DLD1 (cell line): ENCODE measurements at regions not wholly inside any gene's neighbourhood (a gene's known extent, or its start where the extent isn't known, plus 50 kb on each side); places are given as distances from the start of the nearest gene placed in this dataset.

ENCODE experiments used
- in situ Hi-C: cut with HindIII; loops from 2 replicates; pipeline ENCODE4 v1.10.0; 2017; ENCODE audit warnings: low sequenced_read_pairs

DNA sequence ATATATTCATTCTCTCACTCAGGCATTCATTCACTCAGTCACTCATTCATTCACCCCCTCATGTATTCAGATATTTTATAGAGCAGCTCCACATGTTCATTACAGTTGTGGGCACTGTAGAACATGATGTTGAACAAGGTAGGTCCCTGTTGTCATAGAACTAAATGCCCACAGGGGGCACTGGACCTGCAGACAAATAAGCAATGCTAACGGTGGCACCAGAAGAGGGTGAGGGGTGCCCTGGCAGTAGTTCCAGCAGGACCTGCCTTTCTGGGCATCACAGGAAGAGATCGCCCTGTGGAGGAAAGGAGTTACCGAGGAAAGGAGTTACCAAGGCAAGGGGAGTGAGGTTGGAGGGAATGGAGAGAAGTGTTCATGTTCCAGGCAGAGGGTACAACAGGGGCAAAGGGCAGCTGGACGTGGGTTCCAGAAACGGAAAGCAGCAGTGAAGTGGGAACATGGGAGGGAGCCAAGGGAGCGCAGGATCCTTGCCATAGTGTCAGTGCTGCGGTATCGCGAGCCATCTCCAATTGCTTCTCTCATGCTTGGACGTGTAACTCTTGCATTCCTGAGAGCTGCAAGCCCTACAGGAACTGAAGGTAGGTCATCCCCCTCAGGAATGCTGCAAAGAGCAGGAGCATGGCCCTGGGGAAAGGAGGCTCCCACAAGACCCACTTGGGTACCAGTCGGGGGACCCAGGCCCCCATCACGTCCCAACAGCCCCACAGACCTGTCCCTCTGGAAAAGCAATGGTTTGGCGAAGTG, 128.2 kb downstream of the EDN3 start:
- in situ Hi-C loops = no loop called here

DNA sequence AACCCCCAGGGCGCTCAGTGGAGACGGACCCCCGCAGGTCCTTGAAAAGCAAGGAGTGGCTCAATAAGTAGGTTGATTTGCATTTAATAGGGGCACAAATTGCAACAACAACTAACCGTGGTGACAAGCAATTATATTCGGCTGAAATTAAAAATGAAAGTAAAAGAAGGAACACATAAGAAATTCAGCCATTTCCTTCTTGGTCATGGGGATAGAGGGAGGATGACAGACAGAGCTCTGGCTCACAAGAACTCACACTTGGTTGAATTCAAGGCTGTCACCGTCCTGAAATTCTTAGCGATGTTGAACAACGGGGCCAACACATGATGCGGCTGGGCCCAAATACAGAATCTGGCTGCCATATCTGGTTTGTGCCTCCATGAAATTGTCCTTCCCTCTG, 129.0 kb downstream of the EDN3 start:
- in situ Hi-C loops = no loop called here

DNA sequence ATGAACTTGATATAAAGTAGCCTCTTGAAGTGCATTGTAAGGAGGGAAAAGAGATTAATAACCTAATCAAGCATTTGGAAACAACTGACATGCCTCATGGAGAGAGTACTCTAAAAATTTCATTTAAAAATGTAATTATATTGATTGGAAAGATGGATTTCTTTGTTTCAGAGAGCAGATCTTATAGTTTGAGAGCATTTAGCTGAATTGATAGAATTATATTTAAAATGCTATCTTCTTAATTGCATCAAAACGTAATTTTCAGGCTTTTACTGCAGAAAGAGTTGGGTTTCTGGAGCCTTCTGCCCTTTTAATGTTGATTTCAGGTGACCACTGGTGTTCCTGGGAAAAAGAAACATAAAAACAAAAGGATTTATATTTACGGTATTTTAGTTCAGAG, 130.6 kb downstream of the EDN3 start:
- in situ Hi-C loops = no loop called here

DNA sequence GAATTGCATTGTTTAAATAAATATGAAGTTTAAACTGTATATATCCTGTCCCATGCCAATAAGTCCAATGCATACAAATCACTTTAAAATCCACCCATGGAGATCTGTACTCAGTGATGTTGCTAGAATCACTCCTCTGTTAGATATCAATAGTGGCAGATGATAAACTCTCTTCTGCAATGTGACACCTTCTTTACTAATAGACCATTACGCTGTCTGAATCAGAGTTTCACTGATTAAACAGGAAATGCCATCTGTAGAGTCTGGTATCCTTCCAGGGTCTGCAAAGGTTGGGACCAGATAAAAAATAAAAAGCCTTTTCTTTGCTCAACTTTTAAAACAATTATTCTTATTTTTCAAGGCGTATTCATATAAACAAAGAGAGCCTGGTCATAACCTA, 134.5 kb downstream of the EDN3 start:
- in situ Hi-C loops = no loop called here

DNA sequence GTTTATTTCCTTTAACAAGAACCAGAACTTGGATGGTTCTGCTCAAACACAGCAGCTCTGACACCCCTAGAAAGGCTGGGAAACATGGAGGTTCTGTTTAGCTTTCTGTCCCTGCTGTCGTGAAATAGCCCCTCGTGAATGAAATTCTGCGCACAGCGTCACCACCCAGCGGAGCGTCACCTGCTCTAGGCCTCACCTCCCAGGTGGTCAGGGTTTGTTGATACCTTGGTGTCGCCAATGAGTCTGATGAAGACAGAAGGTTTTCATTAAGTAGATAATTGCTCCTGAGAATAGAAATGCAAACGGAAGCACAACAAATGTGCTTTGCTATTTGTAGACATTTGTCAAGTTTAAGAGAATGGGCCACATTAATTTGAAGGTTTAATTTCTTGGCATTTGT, 135.1 kb downstream of the EDN3 start:
- in situ Hi-C loops = no loop called here

DNA sequence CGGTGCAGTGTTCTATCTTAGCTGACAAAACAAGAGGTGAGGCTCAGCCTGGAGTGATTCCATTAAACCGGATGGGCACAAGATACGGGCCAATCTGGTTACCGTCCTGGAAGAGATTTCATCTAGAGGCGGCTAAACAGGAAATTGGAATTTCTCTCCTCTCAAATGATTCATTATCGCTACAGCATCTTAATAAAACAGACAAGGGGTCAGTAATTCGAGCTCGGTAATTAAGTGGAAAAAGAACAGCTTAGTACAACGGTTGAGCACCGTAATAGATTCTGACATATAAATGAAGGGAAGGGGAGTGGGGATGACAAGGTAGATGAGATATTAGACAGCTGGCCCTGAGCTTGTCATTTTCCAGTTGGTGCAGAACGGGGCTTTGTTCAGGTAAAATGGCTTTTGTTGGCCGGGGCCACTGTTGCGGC, 137.2 kb downstream of the EDN3 start:
- in situ Hi-C loops = no loop called here

DNA sequence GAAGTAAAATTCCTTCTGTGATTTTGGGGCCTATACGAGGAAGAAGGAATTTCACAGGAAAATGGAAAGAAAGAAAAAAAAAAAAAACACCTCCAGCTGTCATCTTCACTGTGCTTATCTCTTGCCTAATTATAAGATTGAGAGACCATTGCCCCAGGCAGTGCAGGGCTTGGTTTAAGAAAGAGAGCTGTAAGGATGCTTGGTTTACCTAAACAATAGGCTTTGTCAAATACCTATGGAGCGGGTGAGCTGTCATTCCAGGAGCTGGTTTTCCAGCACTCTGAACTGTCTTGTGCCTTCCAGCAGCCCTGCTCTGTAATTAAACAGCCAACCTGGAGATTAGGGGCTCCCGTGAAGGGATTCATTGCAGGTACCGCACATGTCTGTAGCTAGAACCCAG, 137.8 kb downstream of the EDN3 start:
- in situ Hi-C loops = no loop called here

DNA sequence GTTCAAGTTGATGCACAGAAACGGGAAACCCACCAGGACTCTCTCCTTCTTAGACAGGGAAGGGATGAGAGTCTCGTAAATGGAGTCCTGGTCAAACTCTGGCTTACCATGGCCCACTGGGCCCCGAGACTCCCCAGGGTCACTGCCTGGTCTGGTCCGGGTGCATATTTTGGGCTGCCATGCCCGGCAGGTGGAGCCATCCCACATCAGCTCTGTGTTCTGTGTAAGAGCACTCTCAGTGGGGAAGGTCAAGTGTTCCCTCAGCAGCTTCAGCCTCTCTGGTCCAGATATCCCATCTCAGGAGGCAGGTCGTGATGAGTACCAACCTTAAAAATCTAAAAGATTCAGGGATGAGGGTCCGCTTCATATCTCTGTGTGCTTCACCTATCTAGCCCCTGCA, 138.8 kb downstream of the EDN3 start:
- in situ Hi-C loops = no loop called here

DNA sequence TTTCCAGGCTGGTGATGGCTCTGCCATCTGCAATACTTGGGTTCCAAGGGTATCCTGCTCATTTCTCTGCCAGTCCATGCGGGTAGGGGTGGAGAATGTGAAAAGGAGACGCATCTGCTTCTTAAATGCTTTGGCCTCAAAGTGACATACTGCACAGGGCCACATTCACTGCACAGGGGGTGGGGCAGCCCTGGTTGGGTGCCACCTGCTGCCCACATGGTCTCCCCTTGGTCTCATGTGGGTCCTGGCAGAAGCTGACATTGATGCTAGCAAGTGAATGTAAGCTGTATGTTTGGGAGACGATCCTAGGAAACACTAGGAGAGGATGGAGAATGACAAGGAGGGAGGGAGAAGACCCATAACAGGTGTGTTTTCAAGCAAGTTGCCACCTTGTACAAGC, 140.9 kb downstream of the EDN3 start:
- in situ Hi-C loops = no loop called here

DNA sequence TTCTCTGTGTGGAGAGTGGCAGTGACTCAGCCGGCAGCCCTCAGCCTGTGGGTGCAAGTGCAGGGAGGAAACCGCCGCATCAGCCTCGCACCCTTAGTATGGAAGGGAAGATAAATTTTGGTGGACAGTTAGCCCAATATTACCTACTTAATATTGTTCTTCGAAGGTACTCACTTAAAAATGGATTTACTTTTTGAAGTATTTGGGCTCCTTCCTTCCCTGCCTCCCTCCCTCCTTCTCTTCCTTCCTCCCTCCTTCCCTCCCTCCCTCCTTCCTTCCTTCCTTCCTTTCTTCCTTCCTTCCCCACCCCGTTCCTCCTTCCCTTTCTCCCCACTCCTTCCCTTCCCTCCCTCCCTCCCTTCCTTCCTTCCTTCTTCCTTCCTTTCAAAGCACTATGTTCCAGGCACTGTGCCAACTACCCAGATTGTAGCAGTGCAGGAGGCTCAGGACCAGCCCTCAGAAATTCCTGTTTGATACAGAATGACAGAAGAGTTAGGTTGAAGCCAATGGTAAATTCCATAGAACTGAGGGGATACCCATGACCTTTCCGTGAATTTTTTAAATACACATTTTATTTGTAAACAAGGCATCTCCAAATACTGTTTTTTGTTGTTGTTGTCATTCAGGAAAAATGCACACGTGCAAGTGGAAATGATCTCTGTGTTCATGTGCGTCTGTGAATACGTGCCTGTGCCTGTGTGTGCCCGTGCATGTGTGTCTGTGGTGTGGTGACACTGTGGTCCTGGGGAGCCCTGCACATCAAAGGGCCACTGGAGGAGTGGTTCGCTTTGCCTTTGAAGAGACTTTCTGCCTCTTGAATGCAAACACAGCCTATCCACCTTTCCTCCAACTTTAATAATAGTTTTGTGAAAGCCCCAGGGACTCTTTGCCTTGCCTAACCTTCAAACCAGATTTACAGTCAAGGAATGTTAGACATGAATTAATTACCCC, 141.7 kb downstream of the EDN3 start:
- in situ Hi-C loops = no loop called here

DNA sequence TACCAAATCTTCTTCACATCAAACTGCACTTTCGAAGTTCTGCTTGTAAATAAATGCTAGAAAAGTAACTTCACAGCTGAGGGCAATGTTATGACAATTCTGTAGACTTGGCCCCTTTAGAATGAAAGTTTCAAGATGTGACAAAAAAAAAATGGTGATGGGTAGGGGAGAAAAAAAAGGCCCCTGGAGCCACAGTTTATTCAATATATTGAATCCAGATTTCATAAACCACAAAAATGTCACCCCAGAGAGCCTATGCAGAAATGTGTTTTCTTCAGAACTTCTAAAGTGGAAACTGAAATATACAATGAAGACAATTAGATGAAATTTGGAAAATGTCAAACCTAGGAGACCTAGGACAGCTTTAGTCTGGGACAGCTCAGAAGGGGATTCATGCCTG, 143.1 kb downstream of the EDN3 start:
- in situ Hi-C loops = no loop called here

DNA sequence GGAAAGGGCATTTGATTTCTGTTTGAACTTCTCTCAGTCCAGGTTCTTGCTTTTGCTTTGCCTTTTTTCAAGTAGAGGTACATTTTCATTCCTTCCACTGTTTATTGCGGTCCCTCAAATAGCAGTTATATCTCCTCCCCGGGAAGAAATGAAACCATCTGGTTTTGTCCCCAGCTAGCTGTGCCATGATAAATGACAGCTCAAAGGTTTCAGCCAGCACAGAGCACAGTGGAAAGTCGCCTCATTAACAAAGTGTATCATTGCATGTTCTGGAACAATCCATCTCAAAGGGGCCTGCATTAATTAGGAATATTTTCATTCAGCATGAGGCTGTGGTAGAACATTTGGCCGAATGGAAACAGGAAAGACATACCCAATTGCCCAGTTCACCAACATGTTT, 146.0 kb downstream of the EDN3 start:
- in situ Hi-C loops = no loop called here

DNA sequence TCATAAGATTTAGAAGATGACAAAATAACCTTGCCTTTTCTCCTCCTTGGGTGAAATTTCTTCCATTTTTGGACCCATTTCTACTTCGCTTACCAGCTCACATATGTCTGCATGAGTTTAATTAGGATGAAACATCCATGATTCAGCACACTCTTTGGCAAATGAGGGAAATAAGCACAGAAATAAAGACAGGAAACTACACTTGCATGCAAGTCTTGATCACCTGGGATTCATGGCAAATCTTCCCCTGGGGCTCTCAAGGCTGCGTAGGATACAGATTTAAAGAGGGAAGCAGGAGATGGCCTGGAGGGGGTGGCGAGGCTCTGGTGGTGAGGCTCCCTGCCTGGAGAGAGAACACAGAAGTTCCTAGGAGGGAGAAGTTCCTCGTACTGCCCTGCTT, 147.8 kb downstream of the EDN3 start:
- in situ Hi-C loops = no loop called here

DNA sequence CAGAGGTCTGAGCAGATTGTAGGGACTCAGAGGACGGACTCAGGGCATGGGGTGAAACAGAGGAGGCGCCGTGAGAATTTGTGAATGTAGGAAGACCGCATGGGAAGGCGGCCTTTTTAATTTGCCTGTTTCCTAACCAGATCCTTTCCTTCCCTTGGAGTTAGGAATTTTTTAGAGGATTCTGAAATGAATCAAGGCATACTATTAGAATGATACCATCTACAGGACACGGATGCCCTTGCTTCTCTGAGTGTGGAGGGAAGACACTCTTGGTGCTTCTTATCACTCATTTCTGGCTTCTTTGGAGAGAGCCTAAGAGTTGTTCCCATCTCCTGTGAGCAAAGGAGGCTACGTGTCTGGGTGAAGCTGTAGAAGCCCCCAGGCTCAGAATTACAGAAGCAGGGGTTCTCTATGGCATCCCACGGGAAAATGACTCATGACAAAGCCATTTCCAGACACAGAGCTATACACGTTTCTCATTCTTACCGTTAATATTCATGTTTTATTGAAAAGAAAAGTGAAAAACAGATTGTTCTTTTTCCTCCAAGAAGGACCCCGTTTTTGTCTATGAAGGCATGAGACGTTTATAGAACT, 148.5 kb downstream of the EDN3 start:
- in situ Hi-C loops = no loop called here

DNA sequence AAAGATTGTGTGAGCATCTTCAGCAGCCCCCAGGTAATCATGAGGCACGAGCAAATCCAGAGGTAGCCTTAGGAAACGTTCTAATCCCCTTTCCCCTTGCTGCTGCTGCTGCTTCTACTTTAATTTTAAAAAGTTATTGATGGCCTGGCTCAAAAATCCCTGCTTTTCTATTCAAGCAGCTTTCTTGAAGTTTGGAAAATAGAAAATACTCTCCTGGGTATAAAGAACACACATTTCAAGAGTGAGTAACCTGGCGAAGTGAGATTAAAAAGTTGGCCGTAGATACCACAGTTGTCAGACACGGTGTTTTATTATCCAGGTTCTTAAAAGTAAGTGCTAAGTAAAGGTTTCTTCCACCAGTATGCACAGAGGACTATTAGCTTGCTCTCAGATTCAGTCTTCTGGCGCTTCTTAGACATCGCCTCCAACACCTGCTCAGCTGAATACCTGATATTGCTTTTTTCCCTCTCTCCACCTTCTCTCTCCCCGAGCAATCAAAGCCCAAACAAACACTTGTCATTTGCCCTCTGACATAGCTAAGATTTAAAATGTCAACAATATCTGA, 150.7 kb downstream of the EDN3 start:
- in situ Hi-C loops = loop anchor here (25.0 kb wide), 2 partner anchors 364 to 589 kb away; partner anchors contain the start of genes GNAS and GNAS-AS1

DNA sequence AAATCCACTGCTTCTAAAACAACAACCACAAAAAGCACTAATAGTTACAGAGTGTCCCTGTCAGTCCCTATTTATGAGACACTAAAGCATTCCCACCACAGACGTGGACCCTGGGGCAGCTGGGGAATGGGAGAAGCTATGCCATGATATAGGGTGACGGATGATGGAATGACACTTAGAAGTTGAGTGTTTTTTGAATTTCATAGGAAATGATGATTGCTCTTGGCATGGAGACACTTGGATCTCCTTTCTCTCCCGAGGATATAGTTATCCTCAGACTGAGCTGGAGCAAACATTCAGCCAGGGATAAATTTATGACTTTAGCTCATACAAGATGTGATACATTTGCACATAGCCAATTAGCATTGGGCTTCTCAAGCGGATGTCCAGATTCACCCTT, 151.2 kb downstream of the EDN3 start:
- in situ Hi-C loops = loop anchor here (25.0 kb wide), 2 partner anchors 364 to 589 kb away; partner anchors contain the start of genes GNAS and GNAS-AS1

DNA sequence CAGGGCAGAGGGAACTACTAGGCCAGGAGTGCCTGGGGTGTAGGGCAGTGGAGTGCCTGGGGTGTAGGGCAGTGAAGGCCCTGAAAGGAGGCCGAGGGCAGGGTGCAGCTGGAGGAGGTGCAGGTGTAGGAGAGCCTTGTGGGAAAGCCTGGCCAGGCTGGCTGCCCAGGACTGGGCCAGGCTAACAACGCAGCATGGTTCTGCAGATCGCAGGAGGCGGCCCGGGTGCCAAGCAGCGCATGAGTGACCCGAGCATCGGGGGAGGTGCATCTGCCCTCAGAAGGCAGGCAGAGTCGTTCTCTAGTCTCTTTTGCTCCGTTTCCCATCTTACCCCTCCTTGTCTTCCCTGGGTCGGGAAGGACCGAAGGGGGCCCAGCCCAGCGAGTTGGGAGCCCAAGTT, 151.5 kb upstream of the PHACTR3 start:
- in situ Hi-C loops = loop anchor here (25.0 kb wide), 2 partner anchors 366 to 591 kb away; partner anchors contain the start of genes GNAS and GNAS-AS1

DNA sequence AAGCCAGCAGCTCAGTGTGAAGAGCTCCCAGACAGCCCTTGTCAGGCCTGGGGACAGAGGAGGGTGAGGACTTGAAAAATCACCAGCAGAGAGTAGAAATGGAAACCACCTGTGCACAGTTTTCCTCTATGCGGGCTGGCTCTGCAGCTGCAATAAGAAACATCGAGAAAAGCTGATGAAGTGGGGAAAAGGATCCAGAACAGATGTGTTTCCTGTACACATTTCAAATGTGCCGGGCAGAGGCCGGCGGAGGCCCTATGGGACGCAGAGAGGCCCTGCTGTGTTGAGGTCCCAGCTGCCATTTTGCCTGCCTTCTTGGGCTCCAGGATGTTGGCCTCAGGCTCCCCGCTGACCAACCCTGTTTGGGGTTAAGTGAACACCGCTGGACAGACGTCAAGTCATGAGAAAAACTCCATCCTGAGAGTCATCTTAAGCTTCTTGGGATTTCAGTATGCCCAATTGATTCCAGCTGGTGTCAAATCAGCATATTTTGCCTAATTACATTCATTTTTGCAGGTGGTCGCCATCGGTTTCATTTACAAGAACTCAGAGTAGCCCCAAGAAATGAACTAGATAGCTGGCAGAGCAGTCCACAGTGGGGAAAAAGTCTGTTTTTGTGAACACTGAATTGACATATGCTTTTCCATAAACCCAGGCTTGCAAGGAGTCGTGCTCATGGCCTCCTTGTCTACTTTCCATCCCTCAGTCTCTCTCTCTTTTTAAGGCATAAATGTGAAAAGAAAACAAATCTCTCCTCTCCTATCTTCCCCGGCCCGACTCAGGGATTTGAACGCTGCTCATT, 150.4 kb upstream of the PHACTR3 start:
- in situ Hi-C loops = loop anchor here (25.0 kb wide), 2 partner anchors 367 to 592 kb away; partner anchors contain the start of genes GNAS and GNAS-AS1

DNA sequence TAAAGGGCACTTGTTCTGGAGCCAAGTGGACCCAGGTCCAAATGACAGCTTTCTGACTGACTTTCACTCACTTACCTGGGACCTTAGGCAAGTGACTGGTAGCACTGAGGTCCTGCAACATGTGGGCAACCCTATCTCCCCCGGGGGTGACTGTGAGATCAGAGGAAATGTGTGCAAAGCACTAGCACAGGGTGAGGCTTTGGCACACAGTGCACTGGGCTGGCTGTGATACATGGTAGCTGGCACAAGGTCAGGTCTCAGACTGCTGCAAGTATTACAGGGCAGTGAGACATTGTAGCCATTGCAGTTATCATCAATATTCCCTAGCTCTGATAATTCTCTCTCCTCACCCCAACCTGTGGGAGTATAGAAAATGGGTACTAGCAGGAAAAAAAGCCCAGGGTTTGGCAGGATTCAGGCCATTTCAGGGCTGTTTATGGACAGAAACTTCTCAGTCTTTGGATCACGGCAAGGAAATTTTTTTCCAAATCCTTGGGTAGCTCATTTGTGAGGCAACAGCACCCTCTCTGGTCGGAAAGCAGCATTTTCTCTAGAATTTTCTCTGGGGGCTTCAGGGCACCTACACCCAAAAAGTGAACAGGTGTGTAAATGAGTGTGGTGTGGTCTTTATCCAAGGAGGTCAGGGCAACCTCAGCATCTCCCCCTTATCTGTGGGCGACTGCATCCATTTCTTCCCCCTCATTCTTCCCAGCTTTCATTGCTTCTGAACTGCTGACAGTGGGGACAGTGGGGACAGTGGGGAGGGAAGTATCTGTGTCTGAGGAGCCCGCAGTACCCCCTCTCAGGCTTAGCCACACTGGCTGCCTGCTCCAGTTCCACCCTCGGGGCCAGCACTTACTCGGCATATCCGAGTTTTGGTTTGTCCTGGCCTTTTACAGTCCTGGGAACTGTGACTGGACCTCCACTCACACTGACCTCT, 148.7 kb upstream of the PHACTR3 start:
- in situ Hi-C loops = loop anchor here (25.0 kb wide), 2 partner anchors 368 to 593 kb away; partner anchors contain the start of genes GNAS and GNAS-AS1
